ENCODE measurements at regions not wholly inside any gene's neighbourhood (a gene's known extent, or its start where the extent isn't known, plus 50 kb on each side); places are given as distances from the start of the nearest gene placed in this dataset.

DNA sequence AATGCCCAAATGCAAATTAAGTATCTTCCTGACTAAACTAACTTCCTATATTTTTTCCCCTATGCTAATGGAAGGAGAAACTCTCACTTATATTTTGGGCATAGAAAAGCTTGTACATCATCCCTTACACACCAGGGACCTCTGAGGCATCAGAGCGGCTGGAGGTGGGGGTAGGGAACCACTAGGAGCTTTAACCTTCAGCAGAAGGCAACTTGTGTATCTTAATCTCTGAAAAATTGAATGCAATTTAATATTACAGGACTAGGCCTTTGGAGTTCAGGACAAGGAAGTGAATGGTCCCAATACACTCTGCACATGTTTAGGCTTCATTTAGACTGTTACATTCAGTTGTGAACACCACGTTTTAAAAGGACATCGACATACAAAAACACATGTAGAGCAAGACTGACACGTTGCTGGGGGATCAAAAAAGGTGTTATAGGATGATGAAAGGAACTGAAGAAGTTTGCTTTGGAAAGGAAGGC lies 85.9 kb downstream of the NAV1 start (continued):
- TF ChIP-seq, protein P1, sequence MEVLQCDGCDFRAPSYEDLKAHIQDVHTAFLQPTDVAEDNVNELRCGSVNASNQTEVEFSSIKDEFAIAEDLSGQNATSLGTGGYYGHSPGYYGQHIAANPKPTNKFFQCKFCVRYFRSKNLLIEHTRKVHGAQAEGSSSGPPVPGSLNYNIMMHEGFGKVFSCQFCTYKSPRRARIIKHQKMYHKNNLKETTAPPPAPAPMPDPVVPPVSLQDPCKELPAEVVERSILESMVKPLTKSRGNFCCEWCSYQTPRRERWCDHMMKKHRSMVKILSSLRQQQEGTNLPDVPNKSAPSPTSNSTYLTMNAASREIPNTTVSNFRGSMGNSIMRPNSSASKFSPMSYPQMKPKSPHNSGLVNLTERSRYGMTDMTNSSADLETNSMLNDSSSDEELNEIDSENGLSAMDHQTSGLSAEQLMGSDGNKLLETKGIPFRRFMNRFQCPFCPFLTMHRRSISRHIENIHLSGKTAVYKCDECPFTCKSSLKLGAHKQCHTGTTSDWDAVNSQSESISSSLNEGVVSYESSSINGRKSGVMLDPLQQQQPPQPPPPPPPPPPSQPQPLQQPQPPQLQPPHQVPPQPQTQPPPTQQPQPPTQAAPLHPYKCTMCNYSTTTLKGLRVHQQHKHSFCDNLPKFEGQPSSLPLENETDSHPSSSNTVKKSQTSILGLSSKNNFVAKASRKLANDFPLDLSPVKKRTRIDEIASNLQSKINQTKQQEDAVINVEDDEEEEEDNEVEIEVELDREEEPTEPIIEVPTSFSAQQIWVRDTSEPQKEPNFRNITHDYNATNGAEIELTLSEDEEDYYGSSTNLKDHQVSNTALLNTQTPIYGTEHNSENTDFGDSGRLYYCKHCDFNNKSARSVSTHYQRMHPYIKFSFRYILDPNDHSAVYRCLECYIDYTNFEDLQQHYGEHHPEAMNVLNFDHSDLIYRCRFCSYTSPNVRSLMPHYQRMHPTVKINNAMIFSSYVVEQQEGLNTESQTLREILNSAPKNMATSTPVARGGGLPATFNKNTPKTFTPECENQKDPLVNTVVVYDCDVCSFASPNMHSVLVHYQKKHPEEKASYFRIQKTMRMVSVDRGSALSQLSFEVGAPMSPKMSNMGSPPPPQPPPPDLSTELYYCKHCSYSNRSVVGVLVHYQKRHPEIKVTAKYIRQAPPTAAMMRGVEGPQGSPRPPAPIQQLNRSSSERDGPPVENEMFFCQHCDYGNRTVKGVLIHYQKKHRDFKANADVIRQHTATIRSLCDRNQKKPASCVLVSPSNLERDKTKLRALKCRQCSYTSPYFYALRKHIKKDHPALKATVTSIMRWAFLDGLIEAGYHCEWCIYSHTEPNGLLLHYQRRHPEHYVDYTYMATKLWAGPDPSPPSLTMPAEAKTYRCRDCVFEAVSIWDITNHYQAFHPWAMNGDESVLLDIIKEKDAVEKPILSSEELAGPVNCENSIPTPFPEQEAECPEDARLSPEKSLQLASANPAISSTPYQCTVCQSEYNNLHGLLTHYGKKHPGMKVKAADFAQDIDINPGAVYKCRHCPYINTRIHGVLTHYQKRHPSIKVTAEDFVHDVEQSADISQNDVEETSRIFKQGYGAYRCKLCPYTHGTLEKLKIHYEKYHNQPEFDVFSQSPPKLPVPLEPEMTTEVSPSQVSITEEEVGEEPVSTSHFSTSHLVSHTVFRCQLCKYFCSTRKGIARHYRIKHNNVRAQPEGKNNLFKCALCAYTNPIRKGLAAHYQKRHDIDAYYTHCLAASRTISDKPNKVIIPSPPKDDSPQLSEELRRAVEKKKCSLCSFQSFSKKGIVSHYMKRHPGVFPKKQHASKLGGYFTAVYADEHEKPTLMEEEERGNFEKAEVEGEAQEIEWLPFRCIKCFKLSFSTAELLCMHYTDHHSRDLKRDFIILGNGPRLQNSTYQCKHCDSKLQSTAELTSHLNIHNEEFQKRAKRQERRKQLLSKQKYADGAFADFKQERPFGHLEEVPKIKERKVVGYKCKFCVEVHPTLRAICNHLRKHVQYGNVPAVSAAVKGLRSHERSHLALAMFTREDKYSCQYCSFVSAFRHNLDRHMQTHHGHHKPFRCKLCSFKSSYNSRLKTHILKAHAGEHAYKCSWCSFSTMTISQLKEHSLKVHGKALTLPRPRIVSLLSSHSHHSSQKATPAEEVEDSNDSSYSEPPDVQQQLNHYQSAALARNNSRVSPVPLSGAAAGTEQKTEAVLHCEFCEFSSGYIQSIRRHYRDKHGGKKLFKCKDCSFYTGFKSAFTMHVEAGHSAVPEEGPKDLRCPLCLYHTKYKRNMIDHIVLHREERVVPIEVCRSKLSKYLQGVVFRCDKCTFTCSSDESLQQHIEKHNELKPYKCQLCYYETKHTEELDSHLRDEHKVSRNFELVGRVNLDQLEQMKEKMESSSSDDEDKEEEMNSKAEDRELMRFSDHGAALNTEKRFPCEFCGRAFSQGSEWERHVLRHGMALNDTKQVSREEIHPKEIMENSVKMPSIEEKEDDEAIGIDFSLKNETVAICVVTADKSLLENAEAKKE (CRISPR knock-in tag; IDR thresholded peaks at IDR 0.05) = no peak
- TF ChIP-seq, protein P2, sequence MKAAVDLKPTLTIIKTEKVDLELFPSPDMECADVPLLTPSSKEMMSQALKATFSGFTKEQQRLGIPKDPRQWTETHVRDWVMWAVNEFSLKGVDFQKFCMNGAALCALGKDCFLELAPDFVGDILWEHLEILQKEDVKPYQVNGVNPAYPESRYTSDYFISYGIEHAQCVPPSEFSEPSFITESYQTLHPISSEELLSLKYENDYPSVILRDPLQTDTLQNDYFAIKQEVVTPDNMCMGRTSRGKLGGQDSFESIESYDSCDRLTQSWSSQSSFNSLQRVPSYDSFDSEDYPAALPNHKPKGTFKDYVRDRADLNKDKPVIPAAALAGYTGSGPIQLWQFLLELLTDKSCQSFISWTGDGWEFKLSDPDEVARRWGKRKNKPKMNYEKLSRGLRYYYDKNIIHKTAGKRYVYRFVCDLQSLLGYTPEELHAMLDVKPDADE (IDR thresholded peaks at IDR 0.05) = no peak
- TF ChIP-seq JUNB (IDR thresholded peaks at IDR 0.05; ENCODE audit: unreplicated experiment) (no peak), STAT1 (IDR thresholded peaks at IDR 0.05; ENCODE audit: unreplicated experiment) (no peak), NANOG (IDR thresholded peaks at IDR 0.05; ENCODE audit: borderline replicate concordance) (no peak), ZNF331 (CRISPR knock-in tag; IDR thresholded peaks at IDR 0.05; ENCODE audit: low read depth) (no peak), CREB1 (CRISPR knock-in tag; IDR thresholded peaks at IDR 0.05; ENCODE audit: low read depth) (no peak), EZH2phosphoT487 (IDR thresholded peaks at IDR 0.05; ENCODE audit: unreplicated experiment) (no peak)

DNA sequence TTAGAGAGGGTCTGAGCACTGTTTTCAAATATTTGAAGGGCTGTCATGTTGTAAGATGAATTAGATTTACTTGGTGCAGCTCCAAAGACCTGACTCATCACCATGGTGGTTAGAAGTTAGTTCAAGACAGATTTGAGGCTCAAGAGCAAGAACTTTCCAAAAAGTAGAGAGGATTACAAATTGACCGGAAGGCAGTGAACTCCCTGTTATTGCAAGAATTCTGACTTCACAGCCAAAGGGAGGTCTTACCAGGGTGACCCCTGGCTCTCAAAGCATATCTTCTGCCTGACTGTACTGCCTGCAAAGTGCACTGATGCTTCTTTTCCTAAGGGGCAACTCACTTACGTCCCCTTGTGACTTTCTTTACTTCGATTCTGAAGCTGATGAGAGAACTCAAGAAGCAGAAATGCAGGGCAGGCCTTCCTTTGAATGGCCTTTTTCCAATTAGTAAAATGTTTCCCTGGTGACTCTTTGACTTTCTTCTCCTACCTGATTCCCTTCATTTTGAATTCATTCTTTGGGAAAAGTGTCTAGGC lies 86.4 kb downstream of the NAV1 start:
- H3K4me1 Mint-ChIP-seq = peaks cover 23% of the 10 kb centered on the region
- H3K4me3 Mint-ChIP-seq = no peak overlapping the region
- Histone ChIP-seq H3K4me1 (ENCODE audit: insufficient read depth) (peaks cover 8% of the 10 kb centered on the region), H3K27me3 (ENCODE audit: insufficient read depth) (no peaks in the 10 kb centered on the region), H3F3A (replicated peaks; ENCODE audit: low read depth) (no peaks in the 10 kb centered on the region), H3K36me3 (ENCODE audit: insufficient read depth) (no peaks in the 10 kb centered on the region), H2AFZ (no peak overlapping the region), H3K4me2 (no peak overlapping the region), H3K27ac (ENCODE audit: low read depth) (no peak overlapping the region), H4K20me1 (replicated peaks; ENCODE audit: insufficient read depth) (no peaks in the 10 kb centered on the region), H3K9me2 (ENCODE audit: insufficient read depth) (0 out of 2 replicates have a peak, but pooled peaks cover 5% of the 10 kb centered on the region), H3K79me2 (replicated peaks; ENCODE audit: insufficient read depth) (no peaks in the 10 kb centered on the region), H3K4me3 (no peak overlapping the region)
- H3K27me3 Mint-ChIP-seq (ENCODE audit: insufficient read depth, low read depth, poor library complexity) = peaks cover 9% of the 10 kb centered on the region
- no peaks in the 10 kb centered on the region for H3K9me3 Mint-ChIP-seq
- DNase-seq (ENCODE audit: low spot score) = no peak
- no peak overlapping the region for H3K27ac Mint-ChIP-seq
- ATAC-seq = no peak
- H3K36me3 Mint-ChIP-seq (ENCODE audit: low read depth) = no peaks in the 10 kb centered on the region
- TF ChIP-seq, protein P1 (CRISPR knock-in tag; IDR thresholded peaks at IDR 0.05) = no peak
